HCT116 (cell line): ENCODE measurements at regions not wholly inside any gene's neighbourhood (a gene's known extent, or its start where the extent isn't known, plus 50 kb on each side); places are given as distances from the start of the nearest gene placed in this dataset.

ENCODE experiments used
- ATAC-seq: fragments of 200-7000 bp; cut with Tn5 transposase; 2 replicates; pipeline ENCODE4 v1.9.1; 2020; ENCODE audit warnings: mild to moderate bottlenecking, moderate library complexity
- BruUV-seq: library from RNA; stranded (reverse); fragments of 400-500 nt; replicated peaks from 2 replicates; lab custom pipeline; 2021; lab: Mats Ljungman, UMichigan
- CTCF ChIA-PET: fragments of 300-600 bp; sonication (Branson Sonifier 250); formaldehyde crosslinking; loops from one replicate; lab custom pipeline; 2021; ENCODE audit warnings: antibody characterized with exemption; lab: Charles Lee
- POLR2A ChIA-PET: fragments of 300-600, 350-600 bp; sonication (Branson Sonifier 250); formaldehyde crosslinking; loops from one replicate; lab custom pipeline; 2021; ENCODE audit warnings: antibody characterized with exemption; lab: Charles Lee
- RAD21 ChIA-PET, 2 experiments: fragments of 300-600 bp; sonication (Branson Sonifier 250); formaldehyde crosslinking; loops; one replicate each; lab custom pipeline; 2023; ENCODE audit warnings: low total read pairs in 2 of 2; ENCODE audit not compliant: uncharacterized antibody in 2 of 2, unreplicated experiment in 2 of 2, low non-redundant PET in 1 of 2; lab: Charles Lee
- DNase-seq: peaks from one replicate; pipeline ENCODE4 v3.0.0-alpha.2; 2010; ENCODE audit warnings: low read depth, low spot score
- H2AFZ ChIP-seq: fragments of 200-600 bp; shearing (Covaris generic), sonication (generic); 2 replicates; pipeline ENCODE4 v1.6.1; 2017; ENCODE audit warnings: low read depth, mixed run types, mixed read lengths, antibody characterized with exemption, low read length; ENCODE audit not compliant: poor library complexity, severe bottlenecking
- H3K27ac ChIP-seq: 2 replicates; pipeline ENCODE4 v1.5.1; 2012; ENCODE audit warnings: low read depth, low read length
- H3K27me3 ChIP-seq: fragments of 200-600 bp; sonication (generic); 2 replicates; pipeline ENCODE4 v1.6.1; 2016; ENCODE audit warnings: mixed run types, low read length, mixed read lengths; ENCODE audit not compliant: insufficient read depth
- H3K36me3 ChIP-seq, 2 experiments: fragments of 200-500 bp in 1 of 2; fragments of 200-600 bp in 1 of 2; sonication (Bioruptor generic) in 1 of 2; sonication (generic) in 1 of 2; 2 replicates each; pipeline versions ENCODE4 v1.5.1 to v1.6.1; 2014 to 2016; ENCODE audit warnings: low read length in 2 of 2, inconsistent platforms in 1 of 2, mixed read lengths in 1 of 2, mixed run types in 1 of 2; ENCODE audit not compliant: insufficient read depth in 2 of 2, control insufficient read depth in 1 of 2
- H3K4me1 ChIP-seq, 2 experiments: fragments of 200-600 bp in 1 of 2; sonication (generic) in 1 of 2; 2 replicates each; pipeline versions ENCODE4 v1.5.1 to v1.6.1; 2012 to 2017; ENCODE audit warnings: low read length in 2 of 2, inconsistent platforms in 1 of 2, mild to moderate bottlenecking in 1 of 2, mixed read lengths in 1 of 2, mixed run types in 1 of 2, moderate library complexity in 1 of 2; ENCODE audit not compliant: insufficient read depth in 2 of 2, control insufficient read depth in 1 of 2
- H3K4me2 ChIP-seq: fragments of 200-600 bp; sonication (generic); 2 replicates; pipeline ENCODE4 v1.6.1; 2017; ENCODE audit warnings: mixed run types, low read length, mixed read lengths
- H3K4me3 ChIP-seq, 2 experiments: fragments of 200-600 bp in 1 of 2; sonication (generic) in 1 of 2; replicated peaks in 1 of 2; 2 replicates each; pipeline ENCODE4 v1.5.1; 2011 to 2016; ENCODE audit warnings: low read length in 2 of 2, control low read depth in 1 of 2, low read depth in 1 of 2, mild to moderate bottlenecking in 1 of 2, mixed read lengths in 1 of 2, mixed run types in 1 of 2
- H3K79me2 ChIP-seq: fragments of 200-600 bp; sonication (generic); 2 replicates; pipeline ENCODE4 v1.6.1; 2017; ENCODE audit warnings: mild to moderate bottlenecking, mixed run types, low read length, moderate library complexity, mixed read lengths; ENCODE audit not compliant: insufficient read depth
- H3K9ac ChIP-seq: fragments of 200-600 bp; sonication (generic); 2 replicates; pipeline ENCODE4 v1.6.1; 2016; ENCODE audit warnings: low read length, mixed read lengths
- H3K9me2 ChIP-seq: fragments of 200-600 bp; sonication (generic), shearing (Covaris generic); 2 replicates; pipeline ENCODE4 v1.6.1; 2017; ENCODE audit warnings: mixed run types, mild to moderate bottlenecking, moderate library complexity; ENCODE audit not compliant: insufficient read depth
- H3K9me3 ChIP-seq, 2 experiments: fragments of 200-500 bp in 1 of 2; fragments of 200-600 bp in 1 of 2; sonication (Bioruptor generic) in 1 of 2; sonication (generic) in 1 of 2; 2 replicates each; pipeline ENCODE4 v1.6.1; 2014 to 2017; ENCODE audit warnings: low read length in 2 of 2, mixed read lengths in 2 of 2, inconsistent platforms in 1 of 2, low read depth in 1 of 2, mild to moderate bottlenecking in 1 of 2, mixed run types in 1 of 2, moderate library complexity in 1 of 2; ENCODE audit not compliant: control insufficient read depth in 1 of 2, insufficient read depth in 1 of 2
- H4K20me1 ChIP-seq: fragments of 200-600 bp; sonication (generic), shearing (Covaris generic); 2 replicates; pipeline ENCODE4 v1.6.1; 2017; ENCODE audit warnings: mixed run types, mild to moderate bottlenecking, moderate library complexity; ENCODE audit not compliant: insufficient read depth
- CTCF ChIP-seq, 3 experiments: fragments of 200-600 bp in 1 of 3; sonication (generic) in 1 of 3; IDR thresholded peaks in 2 of 3; conservative IDR thresholded peaks in 1 of 3; 2 replicates each; pipeline ENCODE4 v1.5.1; 2012 to 2017; ENCODE audit warnings: low read depth in 2 of 3, low read length in 2 of 3, antibody characterized with exemption in 1 of 3, borderline replicate concordance in 1 of 3, control low read depth in 1 of 3, mild to moderate bottlenecking in 1 of 3, mixed read lengths in 1 of 3, mixed run types in 1 of 3, moderate library complexity in 1 of 3; ENCODE audit not compliant: insufficient read depth in 1 of 3
- POLR2A ChIP-seq: IDR thresholded peaks from 2 replicates; pipeline ENCODE4 v1.7.0; 2011; ENCODE audit warnings: borderline replicate concordance; ENCODE audit not compliant: insufficient read depth, insufficient read length; ENCODE audit errors: extremely low read depth
- POLR2AphosphoS5 ChIP-seq: IDR thresholded peaks from 2 replicates; pipeline ENCODE4 v1.6.1; 2011; ENCODE audit warnings: mild to moderate bottlenecking, low read depth, low read length, moderate library complexity
- SP1 ChIP-seq: IDR thresholded peaks from 2 replicates; pipeline ENCODE4 v1.6.1; 2012; ENCODE audit warnings: low read depth
- YY1 ChIP-seq: IDR thresholded peaks from 2 replicates; pipeline ENCODE4 v1.6.1; 2011; ENCODE audit warnings: low read length, low read depth, moderate library complexity, mild to moderate bottlenecking; ENCODE audit not compliant: insufficient replicate concordance; ENCODE audit errors: extremely low read depth
- ZFX ChIP-seq: fragments of 450-650 bp; IDR thresholded peaks from 2 replicates; pipeline ENCODE4 v1.6.1; 2017
- intact Hi-C: fragments of 100-400 bp; cut with micrococcal nuclease; formaldehyde crosslinking; loops from 2 replicates; pipeline ENCODE4 v1.10.0; 2022

GRCh38 chr3:178480274-178480673 is 56.0 kb upstream of the KCNMB2 start:
- Histone ChIP-seq H4K20me1 (no peaks in the 10 kb centered on the region), H3K4me2 (no peak overlapping the region), H3K9me3 (no peaks in the 10 kb centered on the region), H3K79me2 (no peaks in the 10 kb centered on the region), H3K27ac (no peak overlapping the region), H3K9ac (no peak overlapping the region), H2AFZ (no peak overlapping the region), H3K4me1 (no peaks in the 10 kb centered on the region), H3K36me3 (no peaks in the 10 kb centered on the region), H3K27me3 (no peaks in the 10 kb centered on the region), H3K9me2 (no peaks in the 10 kb centered on the region), H3K4me3 (no peak overlapping the region)
- ChIA-PET RAD21 (no interaction called here), CTCF (no interaction called here), POLR2A (no interaction called here)
- DNase-seq (no peak), ATAC-seq (no peak)
- intact Hi-C loops: no loop called here
- TF ChIP-seq POLR2A (no peak), POLR2AphosphoS5 (no peak), ZFX (no peak), SP1 (no peak), CTCF (IDR thresholded peaks at IDR 0.05 in 2 of 3, conservative IDR thresholded peaks at IDR 0.05 in 1 of 3; ENCODE audit: borderline replicate concordance in 1 of 3, insufficient read depth in 1 of 3, low read depth in 2 of 3, low read length in 2 of 3) (no peak)
- no TSS peak for BruUV-seq

- no peak for TF ChIP-seq YY1
- no peak overlapping the region for H2AFZ ChIP-seq
- H3K9ac ChIP-seq: no peak overlapping the region
- POLR2A ChIA-PET: no interaction called here
- no peak overlapping the region for H3K4me2 ChIP-seq
- H3K4me3 ChIP-seq: no peak overlapping the region
- H3K79me2 ChIP-seq: no peaks in the 10 kb centered on the region
- H3K9me2 ChIP-seq: no peaks in the 10 kb centered on the region
- CTCF ChIA-PET: no interaction called here
- H3K4me1 ChIP-seq: no peaks in the 10 kb centered on the region
- RAD21 ChIA-PET: no interaction called here
- no peak for DNase-seq
- no peaks in the 10 kb centered on the region for H3K9me3 ChIP-seq
- BruUV-seq: no TSS peak
- no peaks in the 10 kb centered on the region for H4K20me1 ChIP-seq
- no peak overlapping the region for H3K27ac ChIP-seq
- intact Hi-C loops: no loop called here
- H3K27me3 ChIP-seq: no peaks in the 10 kb centered on the region
- H3K36me3 ChIP-seq: no peaks in the 10 kb centered on the region
- ATAC-seq: no peak
Observed at GRCh38 chr3:178480795-178481194, 55.4 kb upstream of the KCNMB2 start.
